H1 (cell line): ENCODE measurements at regions not wholly inside any gene's neighbourhood (a gene's known extent, or its start where the extent isn't known, plus 50 kb on each side); places are given as distances from the start of the nearest gene placed in this dataset.

Experiments
- ATF2 ChIP-seq: IDR thresholded peaks from 2 replicates; pipeline ENCODE4 v1.6.1; 2012; ENCODE audit warnings: low read length, inconsistent platforms
- CTCF ChIP-seq, 3 experiments: IDR thresholded peaks; 1 replicate in 2 of 3; 2 replicates in 1 of 3; pipeline versions ENCODE4 v1.5.1 to v1.6.1; 2011; ENCODE audit warnings: low read length in 3 of 3, mild to moderate bottlenecking in 3 of 3, inconsistent platforms in 2 of 3, low read depth in 1 of 3, moderate library complexity in 1 of 3; ENCODE audit not compliant: insufficient read depth in 1 of 3; ENCODE audit errors: control extremely low read depth in 1 of 3
- EP300 ChIP-seq, 2 experiments: IDR thresholded peaks; 1 replicate in 1 of 2; 2 replicates in 1 of 2; pipeline ENCODE4 v1.6.1; 2011 to 2012; ENCODE audit warnings: low read depth in 2 of 2, low read length in 2 of 2, mild to moderate bottlenecking in 2 of 2, borderline replicate concordance in 1 of 2, inconsistent platforms in 1 of 2, moderate library complexity in 1 of 2
- JUN ChIP-seq: IDR thresholded peaks from 2 replicates; pipeline ENCODE4 v1.6.1; 2011; ENCODE audit warnings: low read depth, mild to moderate bottlenecking, improper control_type of control experiment, low read length
- JUND ChIP-seq: IDR thresholded peaks from 2 replicates; pipeline ENCODE4 v1.6.1; 2011; ENCODE audit warnings: mild to moderate bottlenecking, improper control_type of control experiment, low read length
- SRF ChIP-seq: IDR thresholded peaks from 2 replicates; pipeline ENCODE4 v1.6.1; 2011; ENCODE audit warnings: mild to moderate bottlenecking, low read depth, low read length, moderate library complexity
- ZNF274 ChIP-seq: IDR thresholded peaks from 2 replicates; pipeline ENCODE4 v1.7.0; 2012; ENCODE audit warnings: low read length, borderline replicate concordance; ENCODE audit errors: extremely low read depth
- TF ChIP-seq, protein P1 (sequence below): IDR thresholded peaks from 2 replicates; pipeline ENCODE4 v1.6.1; 2012; ENCODE audit warnings: inconsistent platforms

DNA sequence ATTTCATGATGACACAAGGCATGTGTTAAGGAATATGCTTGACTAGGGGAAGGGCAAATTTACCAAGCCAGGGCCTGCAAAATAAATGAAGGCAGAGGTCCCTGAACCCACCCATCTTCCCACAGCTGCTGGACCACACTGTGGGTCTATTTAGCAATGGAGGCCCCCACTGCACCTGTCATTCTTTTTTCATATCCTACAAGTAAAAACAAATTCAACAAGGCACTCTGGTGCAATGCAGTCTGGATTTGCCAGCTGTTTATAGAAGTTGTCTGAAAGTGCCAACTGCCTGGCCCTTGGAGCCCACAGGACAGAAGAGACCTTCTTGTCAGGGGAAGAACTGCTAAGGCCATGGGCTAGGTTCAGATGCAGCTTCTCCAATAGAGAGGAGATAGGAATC, 112.8 kb upstream of the ATL2 start:
- TF ChIP-seq JUN (no peak), SRF (no peak), CTCF (IDR thresholded peaks at IDR 0.05; ENCODE audit: control extremely low read depth in 1 of 3, insufficient read depth in 1 of 3, low read depth in 1 of 3, low read length in 3 of 3) (no peak), ATF2 (no peak), ZNF274 (no peak), EP300 (IDR thresholded peaks at IDR 0.05; ENCODE audit: borderline replicate concordance in 1 of 2, low read depth in 2 of 2, low read length in 2 of 2) (no peak), JUND (no peak)
- TF ChIP-seq, protein P1, sequence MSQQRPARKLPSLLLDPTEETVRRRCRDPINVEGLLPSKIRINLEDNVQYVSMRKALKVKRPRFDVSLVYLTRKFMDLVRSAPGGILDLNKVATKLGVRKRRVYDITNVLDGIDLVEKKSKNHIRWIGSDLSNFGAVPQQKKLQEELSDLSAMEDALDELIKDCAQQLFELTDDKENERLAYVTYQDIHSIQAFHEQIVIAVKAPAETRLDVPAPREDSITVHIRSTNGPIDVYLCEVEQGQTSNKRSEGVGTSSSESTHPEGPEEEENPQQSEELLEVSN = no peak
